OCI-LY3 (cell line): ENCODE measurements at regions not wholly inside any gene's neighbourhood (a gene's known extent, or its start where the extent isn't known, plus 50 kb on each side); places are given as distances from the start of the nearest gene placed in this dataset.

Experiments
- H2AFZ ChIP-seq: fragments of 200-600, 300-600 bp; shearing (Covaris generic); 2 replicates; pipeline ENCODE4 v1.6.0; 2014; ENCODE audit warnings: antibody characterized with exemption, low read depth, low read length
- H3K27ac ChIP-seq: fragments of 200-600, 300-600 bp; sonication (generic); 2 replicates; pipeline ENCODE4 v1.5.1; 2014; ENCODE audit warnings: mild to moderate bottlenecking, low read length, moderate library complexity, mixed read lengths
- H3K27me3 ChIP-seq: fragments of 200-600, 300-600 bp; sonication (generic); 2 replicates; pipeline ENCODE4 v1.6.1; 2014; ENCODE audit warnings: low read depth, low read length, mixed read lengths
- H3K36me3 ChIP-seq: fragments of 200-600, 300-600 bp; sonication (generic); replicated peaks from 2 replicates; pipeline ENCODE3; 2014; ENCODE audit warnings: low read depth, low read length, mixed read lengths
- H3K4me1 ChIP-seq: fragments of 300-600, 200-600 bp; sonication (generic); 2 replicates; pipeline ENCODE4 v1.6.1; 2014; ENCODE audit warnings: low read length, mixed read lengths
- H3K4me2 ChIP-seq: fragments of 200-600, 300-600 bp; sonication (generic); 2 replicates; pipeline ENCODE4 v1.6.1; 2014; ENCODE audit warnings: low read length, mixed read lengths
- H3K4me3 ChIP-seq: fragments of 300-600, 200-600 bp; sonication (generic); 2 replicates; pipeline ENCODE4 v1.5.1; 2014; ENCODE audit warnings: antibody characterized with exemption, mild to moderate bottlenecking, low read length, moderate library complexity
- H3K79me2 ChIP-seq: fragments of 300-600, 200-600 bp; shearing (Covaris generic); 2 replicates; pipeline ENCODE4 v1.6.1; 2014; ENCODE audit warnings: mild to moderate bottlenecking, low read length, mixed read lengths
- H3K9ac ChIP-seq: fragments of 300-600, 200-600 bp; shearing (Covaris generic); 2 replicates; pipeline ENCODE4 v1.6.0; 2014; ENCODE audit warnings: mild to moderate bottlenecking, low read length, moderate library complexity
- H3K9me3 ChIP-seq: fragments of 200-600, 300-600 bp; shearing (Covaris generic); 2 replicates; pipeline ENCODE4 v1.6.1; 2014; ENCODE audit warnings: low read length, mixed read lengths; ENCODE audit not compliant: insufficient read depth
- H4K20me1 ChIP-seq: fragments of 200-600, 300-600 bp; sonication (generic); 2 replicates; pipeline ENCODE4 v1.6.1; 2016; ENCODE audit warnings: low read length, mixed read lengths; ENCODE audit not compliant: insufficient read depth
- CTCF ChIP-seq: fragments of 200-600, 300-600 bp; sonication (generic); IDR thresholded peaks from 2 replicates; pipeline ENCODE4 v1.5.1; 2014; ENCODE audit warnings: antibody characterized with exemption, low read length, low read depth
- EZH2phosphoT487 ChIP-seq: fragments of 200-600 bp; shearing (Covaris generic); IDR thresholded peaks from 2 replicates; pipeline ENCODE4 v1.6.1; 2018; ENCODE audit warnings: antibody characterized with exemption, mixed run types, low read depth

- no peaks in the 10 kb centered on the region for H3K9me3 ChIP-seq
- no peak overlapping the region for H3K9ac ChIP-seq
- no peak overlapping the region for H3K4me3 ChIP-seq
- no peaks in the 10 kb centered on the region for H3K36me3 ChIP-seq
- no peaks in the 10 kb centered on the region for H3K79me2 ChIP-seq
- no peak for TF ChIP-seq CTCF
- no peak for TF ChIP-seq EZH2phosphoT487
- H3K4me1 ChIP-seq, result no peaks in the 10 kb centered on the region
- no peak overlapping the region for H2AFZ ChIP-seq
- no peak overlapping the region for H3K4me2 ChIP-seq
- H3K27ac ChIP-seq, result no peak overlapping the region
- H3K27me3 ChIP-seq, result peaks cover 8% of the 10 kb centered on the region; the same call in 1 of the 2 replicates
- no peaks in the 10 kb centered on the region for H4K20me1 ChIP-seq
Measured at GRCh38 chr1:219699870-219700269, 87.0 kb upstream of the ZC3H11B start.

DNA sequence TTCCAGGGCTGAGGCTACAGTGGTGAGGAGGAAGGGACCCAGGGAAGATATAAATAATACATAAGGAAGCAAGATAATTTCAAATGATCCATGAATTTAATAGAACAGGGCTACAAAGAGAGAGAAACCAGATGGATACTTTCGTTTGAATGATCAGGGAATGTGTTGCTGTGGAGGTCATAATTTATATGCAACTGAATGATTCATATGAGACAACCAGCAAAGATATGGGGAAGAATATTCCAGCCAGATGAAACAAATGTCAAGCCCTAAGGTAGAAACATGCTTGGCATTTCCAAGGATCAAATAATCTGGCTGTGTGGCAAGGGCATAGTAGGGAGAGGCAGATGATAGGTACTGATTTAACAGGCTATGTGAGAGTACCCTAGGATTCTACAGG lies 84.8 kb upstream of the ZC3H11B start:
- Histone ChIP-seq H3K9me3 (no peaks in the 10 kb centered on the region), H3K27ac (no peak overlapping the region), H2AFZ (no peak overlapping the region), H3K9ac (no peak overlapping the region), H3K36me3 (no peaks in the 10 kb centered on the region), H3K4me2 (no peak overlapping the region), H3K79me2 (no peaks in the 10 kb centered on the region), H3K4me1 (no peaks in the 10 kb centered on the region), H4K20me1 (no peaks in the 10 kb centered on the region), H3K4me3 (no peak overlapping the region), H3K27me3 (peaks cover 8% of the 10 kb centered on the region; the same call in 1 of the 2 replicates)
- TF ChIP-seq CTCF, result no peak
- no peak for TF ChIP-seq EZH2phosphoT487

DNA sequence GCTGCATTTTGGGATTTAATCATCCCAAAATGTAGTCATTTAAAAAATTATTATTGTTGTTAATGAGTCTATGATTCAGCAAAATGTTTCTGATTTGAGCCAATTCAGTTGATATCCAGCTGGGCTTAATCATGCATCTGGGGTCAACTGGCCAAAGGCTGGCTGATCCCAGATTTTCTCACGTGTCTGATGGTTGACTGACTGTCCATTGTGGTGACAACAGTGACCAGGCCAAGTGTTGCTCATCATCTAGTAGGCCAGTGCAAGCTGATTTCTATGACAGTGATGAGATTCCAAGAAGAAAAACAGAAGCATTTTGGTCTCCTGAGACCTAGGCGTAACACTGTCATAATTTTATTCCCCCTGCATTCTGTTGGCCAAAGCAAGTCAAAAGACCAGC lies 80.1 kb upstream of the ZC3H11B start:
- Histone ChIP-seq H2AFZ (no peak overlapping the region), H3K4me3 (no peak overlapping the region), H3K9me3 (no peaks in the 10 kb centered on the region), H3K4me1 (peaks cover 2% of the 10 kb centered on the region), H3K79me2 (no peaks in the 10 kb centered on the region), H3K4me2 (no peak overlapping the region), H3K27me3 (no peaks in the 10 kb centered on the region; the same call in 1 of the 2 replicates), H4K20me1 (no peaks in the 10 kb centered on the region), H3K27ac (no peak overlapping the region), H3K9ac (no peak overlapping the region), H3K36me3 (no peaks in the 10 kb centered on the region)
- TF ChIP-seq EZH2phosphoT487 (no peak), CTCF (no peak)

DNA sequence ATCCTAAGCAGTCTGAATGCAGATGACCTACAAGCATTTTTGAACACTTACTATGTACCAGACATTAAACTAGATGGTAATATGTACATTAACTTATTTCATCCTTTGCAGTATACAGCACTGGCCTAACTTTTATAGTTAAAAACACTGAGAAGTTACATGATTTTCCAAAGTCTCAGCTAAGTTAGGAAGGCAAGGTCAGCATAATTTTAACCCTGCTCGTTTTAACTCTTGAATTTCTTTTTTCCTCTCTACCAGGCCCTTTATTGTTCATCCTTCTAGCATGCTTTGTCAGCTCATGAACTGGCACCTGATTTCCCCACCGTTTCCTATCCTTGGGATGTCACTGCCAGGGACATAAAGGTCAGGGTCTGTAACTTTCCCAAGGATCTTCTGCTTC lies 76.9 kb upstream of the ZC3H11B start:
- Histone ChIP-seq H3K4me1 (peaks cover 12% of the 10 kb centered on the region), H3K4me2 (no peak overlapping the region), H3K27ac (no peak overlapping the region), H3K4me3 (no peak overlapping the region), H3K36me3 (no peaks in the 10 kb centered on the region), H3K79me2 (no peaks in the 10 kb centered on the region), H3K9ac (no peak overlapping the region), H4K20me1 (no peaks in the 10 kb centered on the region), H3K27me3 (peaks cover 7% of the 10 kb centered on the region; the same call in 1 of the 2 replicates), H2AFZ (no peak overlapping the region), H3K9me3 (no peaks in the 10 kb centered on the region)
- TF ChIP-seq CTCF (no peak), EZH2phosphoT487 (no peak)
